GM23248 (cell line): ENCODE measurements at regions not wholly inside any gene's neighbourhood (a gene's known extent, or its start where the extent isn't known, plus 50 kb on each side); places are given as distances from the start of the nearest gene placed in this dataset.

Experiments
- EZH2 ChIP-seq: fragments of 200-600 bp; sonication (generic); IDR thresholded peaks from 2 replicates; pipeline ENCODE4 v1.6.1; 2018; ENCODE audit warnings: antibody characterized with exemption, mild to moderate bottlenecking; ENCODE audit not compliant: insufficient read depth, poor library complexity, severe bottlenecking
- EZH2phosphoT487 ChIP-seq: fragments of 200-600 bp; sonication (generic); IDR thresholded peaks from 2 replicates; pipeline ENCODE4 v1.6.1; 2018; ENCODE audit warnings: antibody characterized with exemption, moderate library complexity, mild to moderate bottlenecking, low read depth; ENCODE audit not compliant: insufficient read depth

- TF ChIP-seq EZH2: no peak
- no peak for TF ChIP-seq EZH2phosphoT487
These were observed 834.4 kb upstream of the SLIT2 start for GRCh38 chr4:19417256-19417655.
